HEK293T (cell line): ENCODE measurements at regions not wholly inside any gene's neighbourhood (a gene's known extent, or its start where the extent isn't known, plus 50 kb on each side); places are given as distances from the start of the nearest gene placed in this dataset.
"Not testable (repeated sequence)": the region's sequence is repeated elsewhere in the genome, so short reads cannot be mapped to it uniquely, and the experiment has no call there.

ENCODE experiments used
- CTCF ChIA-PET: fragments of 350-600 bp; formaldehyde crosslinking; extraction: SDS; loops from one replicate; lab custom pipeline; 2021; ENCODE audit warnings: antibody characterized with exemption, inconsistent platforms; lab: Yijun Ruan, JAX
- POLR2A ChIA-PET: fragments of 350-600 bp; formaldehyde crosslinking; extraction: SDS; loops from one replicate; lab custom pipeline; 2020; ENCODE audit warnings: antibody characterized with exemption, inconsistent platforms; lab: Yijun Ruan, JAX
- DNase-seq: peaks from one replicate; pipeline ENCODE4 v3.0.0; 2012; ENCODE audit warnings: mixed read lengths; ENCODE audit errors: extremely low spot score
- ARNT ChIP-seq: fragments of 450-650 bp; IDR thresholded peaks from 2 replicates; pipeline ENCODE4 v1.6.1; 2017; ENCODE audit warnings: mild to moderate bottlenecking
- BHLHE40 ChIP-seq: fragments of 450-650 bp; IDR thresholded peaks from 2 replicates; pipeline ENCODE4 v1.6.1; 2016; ENCODE audit warnings: mild to moderate bottlenecking, moderate library complexity, borderline replicate concordance
- CTBP1 ChIP-seq: fragments of 450-650 bp; IDR thresholded peaks from 2 replicates; pipeline ENCODE4 v1.6.1; 2016; ENCODE audit warnings: borderline replicate concordance
- ELF4 ChIP-seq: fragments of 450-650 bp; IDR thresholded peaks from 2 replicates; pipeline ENCODE4 v1.6.1; 2017; ENCODE audit warnings: antibody characterized with exemption
- FOXA1 ChIP-seq: fragments of 450-650 bp; IDR thresholded peaks from 2 replicates; pipeline ENCODE4 v1.6.1; 2016; ENCODE audit warnings: mild to moderate bottlenecking
- FOXK2 ChIP-seq: fragments of 450-650 bp; IDR thresholded peaks from 2 replicates; pipeline ENCODE4 v1.6.1; 2016; ENCODE audit warnings: mild to moderate bottlenecking
- FOXM1 ChIP-seq: fragments of 450-650 bp; IDR thresholded peaks from 2 replicates; pipeline ENCODE4 v1.6.1; 2017; ENCODE audit warnings: mild to moderate bottlenecking, borderline replicate concordance
- HDGF ChIP-seq: fragments of 450-650 bp; IDR thresholded peaks from 2 replicates; pipeline ENCODE4 v1.6.1; 2017; ENCODE audit warnings: antibody characterized with exemption, borderline replicate concordance
- L3MBTL2 ChIP-seq: fragments of 450-650 bp; conservative IDR thresholded peaks from 2 replicates; pipeline ENCODE4 v1.6.1; 2016; ENCODE audit warnings: mild to moderate bottlenecking
- LEF1 ChIP-seq: fragments of 450-650 bp; IDR thresholded peaks from 2 replicates; pipeline ENCODE4 v1.6.1; 2017; ENCODE audit warnings: mild to moderate bottlenecking, borderline replicate concordance
- NFRKB ChIP-seq: fragments of 450-650 bp; IDR thresholded peaks from 2 replicates; pipeline ENCODE4 v1.6.1; 2016; ENCODE audit warnings: mild to moderate bottlenecking, moderate library complexity
- PKNOX1 ChIP-seq: fragments of 450-650 bp; IDR thresholded peaks from 2 replicates; pipeline ENCODE4 v1.6.1; 2016
- SP1 ChIP-seq: fragments of 450-650 bp; IDR thresholded peaks from 2 replicates; pipeline ENCODE4 v1.6.1; 2017
- SUZ12 ChIP-seq: fragments of 450-650 bp; IDR thresholded peaks from 2 replicates; pipeline ENCODE4 v1.6.1; 2016; ENCODE audit warnings: mild to moderate bottlenecking
- TARDBP ChIP-seq: fragments of 450-650 bp; IDR thresholded peaks from 2 replicates; pipeline ENCODE4 v1.6.1; 2016
- ZNF384 ChIP-seq: fragments of 450-650 bp; IDR thresholded peaks from 2 replicates; pipeline ENCODE4 v1.6.1; 2016

- ChIA-PET POLR2A (no interaction called here), CTCF (interaction anchor here (0.6 to 1.4 kb wide), 2 partner anchors 88 to 552 kb away, joined by 3 to 9 read pairs; no protein-coding TSS in a partner anchor)
- TF ChIP-seq ELF4 (no peak), PKNOX1 (peak; percentile 87)
- DNase-seq, result peak; percentile 31
Measured at GRCh38 chr4:25993395-25994185, 79.6 kb downstream of the SMIM20 start.

GRCh38 chr4:25994577-25994976 is 80.6 kb downstream of the SMIM20 start:
- DNase-seq, POLR2A ChIA-PET: not testable (repeated sequence)
- CTCF ChIA-PET, result interaction anchor here (0.6 to 1.4 kb wide), 2 partner anchors 87 to 553 kb away, joined by 3 to 9 read pairs; no protein-coding TSS in a partner anchor

- POLR2A ChIA-PET, result no interaction called here
- CTCF ChIA-PET, result interaction anchor here (0.6 to 0.8 kb wide), 2 partner anchors 12 to 332 kb away, joined by 3 read pairs; no protein-coding TSS in a partner anchor
- TF ChIP-seq L3MBTL2, result no peak
- no peak for TF ChIP-seq HDGF
- TF ChIP-seq ELF4, result no peak
- no peak for TF ChIP-seq CTBP1
- TF ChIP-seq FOXA1, result no peak
- no peak for TF ChIP-seq NFRKB
- no peak for TF ChIP-seq ARNT
- TF ChIP-seq TARDBP, result no peak
- no peak for TF ChIP-seq BHLHE40
- TF ChIP-seq LEF1, result no peak
- no peak for TF ChIP-seq FOXK2
- TF ChIP-seq SUZ12, result no peak
- TF ChIP-seq FOXM1, result no peak
- no peak for TF ChIP-seq ZNF384
- no peak for TF ChIP-seq SP1
- no peak for DNase-seq
Measured at GRCh38 chr4:26000274-26000950, 86.4 kb downstream of the SMIM20 start.

- TF ChIP-seq FOXK2, result no peak
- no peak for TF ChIP-seq PKNOX1
- no peak for TF ChIP-seq SP1
- no peak for TF ChIP-seq FOXM1
- no peak for TF ChIP-seq ARNT
- TF ChIP-seq L3MBTL2, result no peak
- TF ChIP-seq TARDBP, result no peak
- TF ChIP-seq ELF4, result no peak
- TF ChIP-seq LEF1, result no peak
- no peak for TF ChIP-seq HDGF
- TF ChIP-seq CTBP1, result no peak
- no peak for TF ChIP-seq ZNF384
- no peak for TF ChIP-seq NFRKB
- TF ChIP-seq FOXA1, result no peak
- TF ChIP-seq BHLHE40, result no peak
- no peak for TF ChIP-seq SUZ12
- POLR2A ChIA-PET, result no interaction called here
- no peak for DNase-seq
- CTCF ChIA-PET, result no interaction called here
Measured at GRCh38 chr4:26001413-26001812, 87.4 kb downstream of the SMIM20 start.

GRCh38 chr4:26001816-26002215 is 87.8 kb downstream of the SMIM20 start:
- POLR2A ChIA-PET, result no interaction called here
- CTCF ChIA-PET, result no interaction called here
- DNase-seq, result no peak
- no peak for TF ChIP-seq BHLHE40
- no peak for TF ChIP-seq ZNF384
- no peak for TF ChIP-seq PKNOX1
- TF ChIP-seq CTBP1, result no peak
- no peak for TF ChIP-seq L3MBTL2
- no peak for TF ChIP-seq NFRKB
- no peak for TF ChIP-seq SP1
- TF ChIP-seq HDGF, result no peak
- TF ChIP-seq ARNT, result no peak
- no peak for TF ChIP-seq FOXM1
- no peak for TF ChIP-seq FOXK2
- no peak for TF ChIP-seq SUZ12
- no peak for TF ChIP-seq TARDBP
- no peak for TF ChIP-seq ELF4
- TF ChIP-seq LEF1, result no peak
- no peak for TF ChIP-seq FOXA1

GRCh38 chr4:26003056-26003455 is 89.0 kb downstream of the SMIM20 start:
- POLR2A ChIA-PET, result no interaction called here
- DNase-seq, result no peak
- CTCF ChIA-PET, result no interaction called here
- TF ChIP-seq PKNOX1 (no peak), BHLHE40 (no peak), ZNF384 (no peak), ARNT (no peak), HDGF (no peak), FOXA1 (no peak), ELF4 (no peak), FOXM1 (no peak), CTBP1 (no peak), LEF1 (no peak), FOXK2 (no peak), NFRKB (no peak), L3MBTL2 (no peak), TARDBP (no peak), SP1 (no peak), SUZ12 (no peak)
